ENCODE measurements at regions not wholly inside any gene's neighbourhood (a gene's known extent, or its start where the extent isn't known, plus 50 kb on each side); places are given as distances from the start of the nearest gene placed in this dataset.
"Not testable (repeated sequence)": the region's sequence is repeated elsewhere in the genome, so short reads cannot be mapped to it uniquely, and the experiment has no call there.

DNA sequence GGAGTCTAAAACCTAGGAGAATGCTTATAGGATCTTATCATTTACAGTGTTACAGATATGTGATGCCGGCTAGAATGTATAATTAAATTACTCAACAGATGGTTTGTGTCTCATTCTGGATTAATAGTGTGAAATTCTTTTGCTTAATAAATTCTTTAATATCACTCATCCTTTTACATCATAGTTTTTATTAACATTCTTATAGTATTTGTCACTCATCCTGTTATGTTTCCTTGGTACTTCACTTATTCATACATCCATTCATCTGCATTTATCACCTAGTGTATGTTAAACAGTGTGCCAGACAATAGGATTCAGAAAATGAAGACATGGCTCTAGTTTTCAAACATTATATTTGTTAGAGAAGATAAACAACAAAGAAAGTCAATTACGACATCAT lies 468.7 kb downstream of the FRK start:
- Histone ChIP-seq H3K9me3 (ENCODE audit: low read depth, low read length, poor library complexity, severe bottlenecking) (no peaks in the 10 kb centered on the region), H3K36me3 (ENCODE audit: insufficient read depth, low read length, poor library complexity, severe bottlenecking) (no peaks in the 10 kb centered on the region), H3K4me1 (ENCODE audit: insufficient read depth, low read length, poor library complexity, severe bottlenecking) (no peaks in the 10 kb centered on the region), H3K27me3 (replicated peaks; ENCODE audit: insufficient read depth, low read depth, low read length, poor library complexity) (no peaks in the 10 kb centered on the region), H3K27ac (ENCODE audit: low read depth, low read length, poor library complexity, severe bottlenecking) (no peak overlapping the region), H3K4me3 (ENCODE audit: low read depth, low read length, poor library complexity, severe bottlenecking) (no peak overlapping the region)
- ChIA-PET POLR2A (ENCODE audit: low non-redundant PET) (no interaction called here), CTCF (no interaction called here)
- no peak for TF ChIP-seq EZH2 (IDR thresholded peaks at IDR 0.05; ENCODE audit: borderline replicate concordance, low read depth, low read length, poor library complexity, severe bottlenecking)
- TF ChIP-seq, protein P1, sequence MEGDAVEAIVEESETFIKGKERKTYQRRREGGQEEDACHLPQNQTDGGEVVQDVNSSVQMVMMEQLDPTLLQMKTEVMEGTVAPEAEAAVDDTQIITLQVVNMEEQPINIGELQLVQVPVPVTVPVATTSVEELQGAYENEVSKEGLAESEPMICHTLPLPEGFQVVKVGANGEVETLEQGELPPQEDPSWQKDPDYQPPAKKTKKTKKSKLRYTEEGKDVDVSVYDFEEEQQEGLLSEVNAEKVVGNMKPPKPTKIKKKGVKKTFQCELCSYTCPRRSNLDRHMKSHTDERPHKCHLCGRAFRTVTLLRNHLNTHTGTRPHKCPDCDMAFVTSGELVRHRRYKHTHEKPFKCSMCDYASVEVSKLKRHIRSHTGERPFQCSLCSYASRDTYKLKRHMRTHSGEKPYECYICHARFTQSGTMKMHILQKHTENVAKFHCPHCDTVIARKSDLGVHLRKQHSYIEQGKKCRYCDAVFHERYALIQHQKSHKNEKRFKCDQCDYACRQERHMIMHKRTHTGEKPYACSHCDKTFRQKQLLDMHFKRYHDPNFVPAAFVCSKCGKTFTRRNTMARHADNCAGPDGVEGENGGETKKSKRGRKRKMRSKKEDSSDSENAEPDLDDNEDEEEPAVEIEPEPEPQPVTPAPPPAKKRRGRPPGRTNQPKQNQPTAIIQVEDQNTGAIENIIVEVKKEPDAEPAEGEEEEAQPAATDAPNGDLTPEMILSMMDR (conservative IDR thresholded peaks at IDR 0.05; ENCODE audit: low read depth, low read length): no peak
- no TSS peak for BruUV-seq (replicated peaks)
- intact Hi-C loops (cut with micrococcal nuclease; ENCODE audit: unreplicated experiment): no loop called here
- DNase-seq (ENCODE audit: low spot score): no peak

DNA sequence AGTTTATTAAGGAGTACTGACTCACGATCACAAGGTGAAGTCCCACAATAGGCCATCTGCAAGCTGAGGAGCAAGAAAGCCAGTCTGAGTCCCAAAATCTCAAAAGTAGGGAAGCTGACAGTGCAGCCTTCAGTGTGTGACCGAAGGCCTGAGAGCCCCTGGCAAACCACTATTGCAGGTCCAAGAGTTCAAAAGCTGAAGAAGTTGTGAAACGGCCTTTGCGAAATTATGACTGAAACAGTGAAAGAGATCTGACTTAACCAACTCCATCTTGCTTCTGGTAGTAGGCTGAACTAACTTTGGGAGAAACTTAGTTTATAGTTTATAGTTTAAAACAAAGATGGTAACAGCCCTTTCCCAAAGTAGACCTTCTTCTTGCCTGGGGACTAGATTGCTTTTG lies 471.6 kb downstream of the FRK start:
- H3K36me3 ChIP-seq (ENCODE audit: insufficient read depth, low read length, poor library complexity, severe bottlenecking); H3K27me3 ChIP-seq (replicated peaks; ENCODE audit: insufficient read depth, low read depth, low read length, poor library complexity); H3K9me3 ChIP-seq (ENCODE audit: low read depth, low read length, poor library complexity, severe bottlenecking); POLR2A ChIA-PET (ENCODE audit: low non-redundant PET); intact Hi-C loops (cut with micrococcal nuclease; ENCODE audit: unreplicated experiment); CTCF ChIA-PET; H3K4me3 ChIP-seq (ENCODE audit: low read depth, low read length, poor library complexity, severe bottlenecking); DNase-seq (ENCODE audit: low spot score); H3K27ac ChIP-seq (ENCODE audit: low read depth, low read length, poor library complexity, severe bottlenecking); BruUV-seq (replicated peaks); H3K4me1 ChIP-seq (ENCODE audit: insufficient read depth, low read length, poor library complexity, severe bottlenecking): not testable (repeated sequence)

DNA sequence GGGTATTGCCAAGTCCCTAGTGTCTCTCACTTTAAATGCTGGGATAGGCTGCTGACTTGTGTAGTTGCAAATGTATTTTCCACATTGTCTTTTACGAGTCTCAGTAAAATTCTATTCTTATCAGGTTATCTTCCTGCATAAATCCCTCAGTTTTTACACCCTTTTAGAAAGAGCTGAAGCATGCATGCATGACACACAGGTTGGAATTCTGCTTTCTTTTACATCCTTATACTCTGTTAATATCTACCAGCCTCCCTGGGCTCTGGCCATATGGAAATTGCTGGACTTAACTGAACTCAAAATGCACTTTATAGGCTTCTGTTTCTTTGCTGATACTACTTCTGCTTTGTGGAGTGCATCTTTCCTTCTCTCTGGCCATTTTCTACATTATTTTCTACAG lies 477.4 kb downstream of the FRK start:
- H3K4me1 ChIP-seq (ENCODE audit: insufficient read depth, low read length, poor library complexity, severe bottlenecking): no peaks in the 10 kb centered on the region
- no peak for DNase-seq (ENCODE audit: low spot score)
- POLR2A ChIA-PET (ENCODE audit: low non-redundant PET): no interaction called here
- H3K9me3 ChIP-seq (ENCODE audit: low read depth, low read length, poor library complexity, severe bottlenecking): no peaks in the 10 kb centered on the region
- intact Hi-C loops (cut with micrococcal nuclease; ENCODE audit: unreplicated experiment): no loop called here
- CTCF ChIA-PET: no interaction called here
- H3K36me3 ChIP-seq (ENCODE audit: insufficient read depth, low read length, poor library complexity, severe bottlenecking): no peaks in the 10 kb centered on the region
- H3K4me3 ChIP-seq (ENCODE audit: low read depth, low read length, poor library complexity, severe bottlenecking): no peak overlapping the region
- no peaks in the 10 kb centered on the region for H3K27me3 ChIP-seq (replicated peaks; ENCODE audit: insufficient read depth, low read depth, low read length, poor library complexity)
- no TSS peak for BruUV-seq (replicated peaks)
- TF ChIP-seq, protein P1 (conservative IDR thresholded peaks at IDR 0.05; ENCODE audit: low read depth, low read length): no peak
- no peak for TF ChIP-seq EZH2 (IDR thresholded peaks at IDR 0.05; ENCODE audit: borderline replicate concordance, low read depth, low read length, poor library complexity, severe bottlenecking)
- no peak overlapping the region for H3K27ac ChIP-seq (ENCODE audit: low read depth, low read length, poor library complexity, severe bottlenecking)

DNA sequence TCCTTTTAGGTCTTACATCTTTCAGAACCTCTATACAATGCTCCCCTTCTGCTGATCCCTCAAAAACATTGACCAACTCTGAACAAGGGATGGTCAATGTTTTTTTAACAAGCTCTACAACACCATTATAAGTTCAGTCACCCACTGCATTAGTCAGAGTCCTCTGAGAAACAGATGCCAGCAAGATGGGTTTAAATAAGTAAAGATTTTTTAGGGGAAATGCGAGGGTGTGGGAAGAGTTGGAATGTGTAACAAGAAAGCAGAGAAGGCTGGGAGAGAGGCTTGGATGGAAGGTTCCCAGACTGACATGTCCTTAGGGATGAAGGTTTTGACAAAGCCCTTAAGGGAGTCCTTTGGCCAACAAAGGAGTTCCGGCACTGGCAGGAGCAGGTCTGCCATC lies 478.3 kb downstream of the FRK start:
- TF ChIP-seq, protein P1 (conservative IDR thresholded peaks at IDR 0.05; ENCODE audit: low read depth, low read length): no peak
- TF ChIP-seq EZH2 (IDR thresholded peaks at IDR 0.05; ENCODE audit: borderline replicate concordance, low read depth, low read length, poor library complexity, severe bottlenecking): no peak
- H3K9me3 ChIP-seq (ENCODE audit: low read depth, low read length, poor library complexity, severe bottlenecking): no peaks in the 10 kb centered on the region
- H3K4me1 ChIP-seq (ENCODE audit: insufficient read depth, low read length, poor library complexity, severe bottlenecking): no peaks in the 10 kb centered on the region
- intact Hi-C loops (cut with micrococcal nuclease; ENCODE audit: unreplicated experiment): no loop called here
- ChIA-PET POLR2A (ENCODE audit: low non-redundant PET) (no interaction called here), CTCF (no interaction called here)
- BruUV-seq (replicated peaks): no TSS peak
- H3K27ac ChIP-seq (ENCODE audit: low read depth, low read length, poor library complexity, severe bottlenecking): no peak overlapping the region
- H3K4me3 ChIP-seq (ENCODE audit: low read depth, low read length, poor library complexity, severe bottlenecking): no peak overlapping the region
- H3K36me3 ChIP-seq (ENCODE audit: insufficient read depth, low read length, poor library complexity, severe bottlenecking): no peaks in the 10 kb centered on the region
- H3K27me3 ChIP-seq (replicated peaks; ENCODE audit: insufficient read depth, low read depth, low read length, poor library complexity): no peaks in the 10 kb centered on the region
- DNase-seq (ENCODE audit: low spot score): no peak

DNA sequence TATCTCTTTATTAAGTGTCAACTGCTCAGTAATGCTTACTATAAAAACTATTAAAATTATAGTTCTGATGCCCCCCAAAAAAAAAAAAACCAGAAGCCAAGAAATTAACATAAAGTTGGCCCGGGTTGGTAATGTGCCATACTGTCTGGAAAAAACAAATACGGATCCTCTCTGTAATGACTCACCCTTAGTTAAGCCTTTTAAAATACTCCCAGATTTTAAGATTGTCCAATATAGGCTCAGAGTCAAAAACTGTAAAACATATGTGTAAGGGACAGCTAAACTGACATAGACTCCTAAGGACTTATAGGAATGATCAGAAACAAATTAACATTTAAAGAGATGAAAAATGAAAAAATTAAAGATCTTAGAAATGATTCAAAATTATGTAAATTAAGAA lies 481.1 kb downstream of the FRK start:
- BruUV-seq (replicated peaks); intact Hi-C loops (cut with micrococcal nuclease; ENCODE audit: unreplicated experiment); H3K4me3 ChIP-seq (ENCODE audit: low read depth, low read length, poor library complexity, severe bottlenecking); H3K9me3 ChIP-seq (ENCODE audit: low read depth, low read length, poor library complexity, severe bottlenecking); DNase-seq (ENCODE audit: low spot score); CTCF ChIA-PET; POLR2A ChIA-PET (ENCODE audit: low non-redundant PET); H3K36me3 ChIP-seq (ENCODE audit: insufficient read depth, low read length, poor library complexity, severe bottlenecking); H3K4me1 ChIP-seq (ENCODE audit: insufficient read depth, low read length, poor library complexity, severe bottlenecking); H3K27me3 ChIP-seq (replicated peaks; ENCODE audit: insufficient read depth, low read depth, low read length, poor library complexity); H3K27ac ChIP-seq (ENCODE audit: low read depth, low read length, poor library complexity, severe bottlenecking): not testable (repeated sequence)

All from A673 (cell line).